HCT116 (cell line): ENCODE measurements at regions not wholly inside any gene's neighbourhood (a gene's known extent, or its start where the extent isn't known, plus 50 kb on each side); places are given as distances from the start of the nearest gene placed in this dataset.

Experiments
- ATAC-seq: fragments of 200-7000 bp; cut with Tn5 transposase; 2 replicates; pipeline ENCODE4 v1.9.1; 2020; ENCODE audit warnings: mild to moderate bottlenecking, moderate library complexity
- BruUV-seq: library from RNA; stranded (reverse); fragments of 400-500 nt; replicated peaks from 2 replicates; lab custom pipeline; 2021; lab: Mats Ljungman, UMichigan
- CTCF ChIA-PET: fragments of 300-600 bp; sonication (Branson Sonifier 250); formaldehyde crosslinking; loops from one replicate; lab custom pipeline; 2021; ENCODE audit warnings: antibody characterized with exemption; lab: Charles Lee
- POLR2A ChIA-PET: fragments of 300-600, 350-600 bp; sonication (Branson Sonifier 250); formaldehyde crosslinking; loops from one replicate; lab custom pipeline; 2021; ENCODE audit warnings: antibody characterized with exemption; lab: Charles Lee
- RAD21 ChIA-PET, 2 experiments: fragments of 300-600 bp; sonication (Branson Sonifier 250); formaldehyde crosslinking; loops; one replicate each; lab custom pipeline; 2023; ENCODE audit warnings: low total read pairs in 2 of 2; ENCODE audit not compliant: uncharacterized antibody in 2 of 2, unreplicated experiment in 2 of 2, low non-redundant PET in 1 of 2; lab: Charles Lee
- DNase-seq: peaks from one replicate; pipeline ENCODE4 v3.0.0-alpha.2; 2010; ENCODE audit warnings: low read depth, low spot score
- H2AFZ ChIP-seq: fragments of 200-600 bp; shearing (Covaris generic), sonication (generic); 2 replicates; pipeline ENCODE4 v1.6.1; 2017; ENCODE audit warnings: low read depth, mixed run types, mixed read lengths, antibody characterized with exemption, low read length; ENCODE audit not compliant: poor library complexity, severe bottlenecking
- H3K27ac ChIP-seq: 2 replicates; pipeline ENCODE4 v1.5.1; 2012; ENCODE audit warnings: low read depth, low read length
- H3K27me3 ChIP-seq: fragments of 200-600 bp; sonication (generic); 2 replicates; pipeline ENCODE4 v1.6.1; 2016; ENCODE audit warnings: mixed run types, low read length, mixed read lengths; ENCODE audit not compliant: insufficient read depth
- H3K36me3 ChIP-seq, 2 experiments: fragments of 200-500 bp in 1 of 2; fragments of 200-600 bp in 1 of 2; sonication (Bioruptor generic) in 1 of 2; sonication (generic) in 1 of 2; 2 replicates each; pipeline versions ENCODE4 v1.5.1 to v1.6.1; 2014 to 2016; ENCODE audit warnings: low read length in 2 of 2, inconsistent platforms in 1 of 2, mixed read lengths in 1 of 2, mixed run types in 1 of 2; ENCODE audit not compliant: insufficient read depth in 2 of 2, control insufficient read depth in 1 of 2
- H3K4me1 ChIP-seq, 2 experiments: fragments of 200-600 bp in 1 of 2; sonication (generic) in 1 of 2; 2 replicates each; pipeline versions ENCODE4 v1.5.1 to v1.6.1; 2012 to 2017; ENCODE audit warnings: low read length in 2 of 2, inconsistent platforms in 1 of 2, mild to moderate bottlenecking in 1 of 2, mixed read lengths in 1 of 2, mixed run types in 1 of 2, moderate library complexity in 1 of 2; ENCODE audit not compliant: insufficient read depth in 2 of 2, control insufficient read depth in 1 of 2
- H3K4me2 ChIP-seq: fragments of 200-600 bp; sonication (generic); 2 replicates; pipeline ENCODE4 v1.6.1; 2017; ENCODE audit warnings: mixed run types, low read length, mixed read lengths
- H3K4me3 ChIP-seq, 2 experiments: fragments of 200-600 bp in 1 of 2; sonication (generic) in 1 of 2; replicated peaks in 1 of 2; 2 replicates each; pipeline ENCODE4 v1.5.1; 2011 to 2016; ENCODE audit warnings: low read length in 2 of 2, control low read depth in 1 of 2, low read depth in 1 of 2, mild to moderate bottlenecking in 1 of 2, mixed read lengths in 1 of 2, mixed run types in 1 of 2
- H3K79me2 ChIP-seq: fragments of 200-600 bp; sonication (generic); 2 replicates; pipeline ENCODE4 v1.6.1; 2017; ENCODE audit warnings: mild to moderate bottlenecking, mixed run types, low read length, moderate library complexity, mixed read lengths; ENCODE audit not compliant: insufficient read depth
- H3K9ac ChIP-seq: fragments of 200-600 bp; sonication (generic); 2 replicates; pipeline ENCODE4 v1.6.1; 2016; ENCODE audit warnings: low read length, mixed read lengths
- H3K9me2 ChIP-seq: fragments of 200-600 bp; sonication (generic), shearing (Covaris generic); 2 replicates; pipeline ENCODE4 v1.6.1; 2017; ENCODE audit warnings: mixed run types, mild to moderate bottlenecking, moderate library complexity; ENCODE audit not compliant: insufficient read depth
- H3K9me3 ChIP-seq, 2 experiments: fragments of 200-500 bp in 1 of 2; fragments of 200-600 bp in 1 of 2; sonication (Bioruptor generic) in 1 of 2; sonication (generic) in 1 of 2; 2 replicates each; pipeline ENCODE4 v1.6.1; 2014 to 2017; ENCODE audit warnings: low read length in 2 of 2, mixed read lengths in 2 of 2, inconsistent platforms in 1 of 2, low read depth in 1 of 2, mild to moderate bottlenecking in 1 of 2, mixed run types in 1 of 2, moderate library complexity in 1 of 2; ENCODE audit not compliant: control insufficient read depth in 1 of 2, insufficient read depth in 1 of 2
- H4K20me1 ChIP-seq: fragments of 200-600 bp; sonication (generic), shearing (Covaris generic); 2 replicates; pipeline ENCODE4 v1.6.1; 2017; ENCODE audit warnings: mixed run types, mild to moderate bottlenecking, moderate library complexity; ENCODE audit not compliant: insufficient read depth
- CEBPB ChIP-seq: IDR thresholded peaks from 2 replicates; pipeline ENCODE4 v1.6.1; 2012; ENCODE audit warnings: low read depth
- EGR1 ChIP-seq: IDR thresholded peaks from 2 replicates; pipeline ENCODE4 v1.6.1; 2012; ENCODE audit warnings: low read depth
- EZH2 ChIP-seq: fragments of 200-600 bp; sonication (generic); IDR thresholded peaks from 2 replicates; pipeline ENCODE4 v1.6.1; 2017; ENCODE audit warnings: antibody characterized with exemption, mixed run types
- POLR2A ChIP-seq: IDR thresholded peaks from 2 replicates; pipeline ENCODE4 v1.7.0; 2011; ENCODE audit warnings: borderline replicate concordance; ENCODE audit not compliant: insufficient read depth, insufficient read length; ENCODE audit errors: extremely low read depth
- POLR2AphosphoS5 ChIP-seq: IDR thresholded peaks from 2 replicates; pipeline ENCODE4 v1.6.1; 2011; ENCODE audit warnings: mild to moderate bottlenecking, low read depth, low read length, moderate library complexity
- SIN3A ChIP-seq: IDR thresholded peaks from 2 replicates; pipeline ENCODE4 v1.6.1; 2012; ENCODE audit warnings: low read depth
- ZFX ChIP-seq: fragments of 450-650 bp; IDR thresholded peaks from 2 replicates; pipeline ENCODE4 v1.6.1; 2017
- intact Hi-C: fragments of 100-400 bp; cut with micrococcal nuclease; formaldehyde crosslinking; loops from 2 replicates; pipeline ENCODE4 v1.10.0; 2022
- TF ChIP-seq, protein P1 (sequence below): IDR thresholded peaks from 2 replicates; pipeline ENCODE4 v1.6.1; 2012; ENCODE audit warnings: low read depth

DNA sequence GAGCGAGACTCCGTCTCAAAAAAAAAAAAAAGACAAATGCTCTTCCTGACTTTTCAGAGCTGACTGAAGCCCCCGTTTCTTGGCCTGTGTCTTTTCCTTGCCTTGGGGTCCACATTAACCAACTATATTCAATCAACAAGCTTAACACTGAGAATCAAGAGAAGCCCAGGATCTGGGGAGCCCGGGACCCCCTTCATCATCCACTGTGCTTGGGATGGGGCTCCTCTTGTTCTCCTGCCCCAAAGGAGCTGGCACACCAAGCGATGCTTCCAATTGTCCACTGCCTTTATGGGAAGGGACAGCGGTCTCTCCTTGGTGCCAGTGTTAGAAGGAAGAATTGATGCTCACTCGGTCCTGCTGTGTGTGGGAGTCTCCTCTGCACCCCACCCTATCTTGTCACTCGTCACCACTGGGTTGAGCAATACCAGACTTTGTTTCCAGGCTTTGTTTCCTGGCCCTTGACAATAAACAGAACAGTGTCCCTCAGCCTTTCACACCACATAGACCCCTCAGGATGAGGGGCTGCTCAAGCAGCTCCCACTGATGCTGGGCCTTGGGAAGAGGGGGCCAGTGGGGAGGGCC lies 146.7 kb downstream of the KCNJ12 start:
- no peak for DNase-seq
- Histone ChIP-seq H3K27me3 (no peaks in the 10 kb centered on the region), H3K79me2 (no peaks in the 10 kb centered on the region), H4K20me1 (no peaks in the 10 kb centered on the region), H3K4me2 (no peak overlapping the region), H3K27ac (no peak overlapping the region)
- RAD21 ChIA-PET, result no interaction called here
- POLR2A ChIA-PET, result no interaction called here
- CTCF ChIA-PET, result interaction anchor here (1.1 kb wide), 1 partner anchor 12 kb away, joined by 3 read pairs; no protein-coding TSS in a partner anchor
- TF ChIP-seq SIN3A, result no peak
- no peak for TF ChIP-seq POLR2AphosphoS5
- no peak for TF ChIP-seq ZFX
- no peak for TF ChIP-seq CEBPB
- TF ChIP-seq EGR1, result no peak
- TF ChIP-seq, protein P1, sequence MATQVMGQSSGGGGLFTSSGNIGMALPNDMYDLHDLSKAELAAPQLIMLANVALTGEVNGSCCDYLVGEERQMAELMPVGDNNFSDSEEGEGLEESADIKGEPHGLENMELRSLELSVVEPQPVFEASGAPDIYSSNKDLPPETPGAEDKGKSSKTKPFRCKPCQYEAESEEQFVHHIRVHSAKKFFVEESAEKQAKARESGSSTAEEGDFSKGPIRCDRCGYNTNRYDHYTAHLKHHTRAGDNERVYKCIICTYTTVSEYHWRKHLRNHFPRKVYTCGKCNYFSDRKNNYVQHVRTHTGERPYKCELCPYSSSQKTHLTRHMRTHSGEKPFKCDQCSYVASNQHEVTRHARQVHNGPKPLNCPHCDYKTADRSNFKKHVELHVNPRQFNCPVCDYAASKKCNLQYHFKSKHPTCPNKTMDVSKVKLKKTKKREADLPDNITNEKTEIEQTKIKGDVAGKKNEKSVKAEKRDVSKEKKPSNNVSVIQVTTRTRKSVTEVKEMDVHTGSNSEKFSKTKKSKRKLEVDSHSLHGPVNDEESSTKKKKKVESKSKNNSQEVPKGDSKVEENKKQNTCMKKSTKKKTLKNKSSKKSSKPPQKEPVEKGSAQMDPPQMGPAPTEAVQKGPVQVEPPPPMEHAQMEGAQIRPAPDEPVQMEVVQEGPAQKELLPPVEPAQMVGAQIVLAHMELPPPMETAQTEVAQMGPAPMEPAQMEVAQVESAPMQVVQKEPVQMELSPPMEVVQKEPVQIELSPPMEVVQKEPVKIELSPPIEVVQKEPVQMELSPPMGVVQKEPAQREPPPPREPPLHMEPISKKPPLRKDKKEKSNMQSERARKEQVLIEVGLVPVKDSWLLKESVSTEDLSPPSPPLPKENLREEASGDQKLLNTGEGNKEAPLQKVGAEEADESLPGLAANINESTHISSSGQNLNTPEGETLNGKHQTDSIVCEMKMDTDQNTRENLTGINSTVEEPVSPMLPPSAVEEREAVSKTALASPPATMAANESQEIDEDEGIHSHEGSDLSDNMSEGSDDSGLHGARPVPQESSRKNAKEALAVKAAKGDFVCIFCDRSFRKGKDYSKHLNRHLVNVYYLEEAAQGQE, result no peak
- TF ChIP-seq EZH2, result no peak
- no peak for TF ChIP-seq POLR2A
- TF ChIP-seq, all 23 proteins: peak for 0
- no peak overlapping the region for H3K9ac ChIP-seq
- H3K9me2 ChIP-seq, result no peaks in the 10 kb centered on the region
- H3K4me1 ChIP-seq, result no peaks in the 10 kb centered on the region
- no TSS peak for BruUV-seq
- intact Hi-C loops, result no loop called here
- no peaks in the 10 kb centered on the region for H3K36me3 ChIP-seq
- no peak overlapping the region for H2AFZ ChIP-seq
- no peaks in the 10 kb centered on the region for H3K9me3 ChIP-seq
- ATAC-seq, result no peak
- no peak overlapping the region for H3K4me3 ChIP-seq
